Colonic mucosa (tissue), 4 donors: ENCODE measurements at regions not wholly inside any gene's neighbourhood (a gene's known extent, or its start where the extent isn't known, plus 50 kb on each side); places are given as distances from the start of the nearest gene placed in this dataset.

Source experiments
- DNase-seq: peaks from one replicate; pipeline ENCODE4 v3.0.0-alpha.2; 2020
- H3K27ac ChIP-seq: fragments of 200-600 bp; one replicate; pipeline ENCODE4 v1.8.0; 2021
- H3K27me3 ChIP-seq: fragments of 200-600 bp; one replicate; pipeline ENCODE4 v1.8.0; 2021
- H3K36me3 ChIP-seq: fragments of 200-600 bp; one replicate; pipeline ENCODE4 v1.8.0; 2021
- H3K4me1 ChIP-seq: fragments of 200-600 bp; one replicate; pipeline ENCODE4 v1.8.0; 2021; ENCODE audit warnings: mild to moderate bottlenecking
- H3K4me3 ChIP-seq: fragments of 200-600 bp; one replicate; pipeline ENCODE4 v1.8.0; 2021
- H3K9ac ChIP-seq, 2 donors: one replicate each; pipeline ENCODE4 v1.7.0; 2013; ENCODE audit warnings: control low read depth in 2 of 2, low read depth in 2 of 2, low read length in 2 of 2
- H3K9me3 ChIP-seq: fragments of 200-600 bp; one replicate; pipeline ENCODE4 v1.8.0; 2021
- CTCF ChIP-seq: fragments of 200-600 bp; IDR thresholded peaks from one replicate; pipeline ENCODE4 v1.8.0; 2022; ENCODE audit warnings: antibody characterized with exemption, mild to moderate bottlenecking
- intact Hi-C: fragments of 100-400 bp; cut with DNase I; formaldehyde crosslinking; loops from one replicate; pipeline ENCODE4 v1.14.1; 2022
- donor health status: healthy.
- donor health status: DM: no; HTN: no; CAD: no.
- donor health status: DM: no; HTN: no; CAD: no.

DNA sequence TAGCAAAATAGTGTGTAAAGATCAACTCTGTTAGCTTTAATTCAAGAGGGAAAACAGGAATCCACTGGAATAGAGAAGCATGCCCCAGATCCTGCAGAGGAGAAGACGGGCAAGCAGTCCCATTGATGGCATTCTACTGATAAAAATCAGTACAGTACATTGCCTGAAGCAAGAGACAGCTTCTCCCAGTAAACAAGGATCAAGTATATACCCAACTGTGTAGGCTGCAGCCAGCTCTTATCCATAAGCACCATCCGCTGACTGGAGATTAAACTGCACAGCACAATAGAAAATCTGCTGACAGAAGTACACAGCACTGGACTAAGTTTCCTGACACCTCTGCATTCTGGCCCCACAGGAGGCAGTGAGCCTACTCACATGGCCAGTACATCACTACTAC, 110.1 kb downstream of the COX18 start:
- intact Hi-C loops, result no loop called here
- H3K9me3 ChIP-seq, result no peaks in the 10 kb centered on the region

GRCh38 chr4:72954811-72955210, 114.7 kb downstream of the COX18 start:
- no peak overlapping the region for H3K27ac ChIP-seq
- no peak for DNase-seq
- intact Hi-C loops, result no loop called here
- no peaks in the 10 kb centered on the region for H3K4me1 ChIP-seq
- H3K27me3 ChIP-seq, result no peaks in the 10 kb centered on the region
- TF ChIP-seq CTCF, result no peak
- no peaks in the 10 kb centered on the region for H3K36me3 ChIP-seq
- H3K4me3 ChIP-seq, result no peak overlapping the region
- no peak overlapping the region for H3K9ac ChIP-seq
- no peaks in the 10 kb centered on the region for H3K9me3 ChIP-seq

More for the DNA sequence above, 110.1 kb downstream of the COX18 start:
- H3K9ac ChIP-seq, result no peak overlapping the region
- TF ChIP-seq CTCF, result no peak
- H3K36me3 ChIP-seq, result no peaks in the 10 kb centered on the region
- H3K4me3 ChIP-seq, result no peak overlapping the region
- DNase-seq, result no peak
- no peaks in the 10 kb centered on the region for H3K27me3 ChIP-seq
- no peaks in the 10 kb centered on the region for H3K4me1 ChIP-seq
- H3K27ac ChIP-seq, result no peak overlapping the region

DNA sequence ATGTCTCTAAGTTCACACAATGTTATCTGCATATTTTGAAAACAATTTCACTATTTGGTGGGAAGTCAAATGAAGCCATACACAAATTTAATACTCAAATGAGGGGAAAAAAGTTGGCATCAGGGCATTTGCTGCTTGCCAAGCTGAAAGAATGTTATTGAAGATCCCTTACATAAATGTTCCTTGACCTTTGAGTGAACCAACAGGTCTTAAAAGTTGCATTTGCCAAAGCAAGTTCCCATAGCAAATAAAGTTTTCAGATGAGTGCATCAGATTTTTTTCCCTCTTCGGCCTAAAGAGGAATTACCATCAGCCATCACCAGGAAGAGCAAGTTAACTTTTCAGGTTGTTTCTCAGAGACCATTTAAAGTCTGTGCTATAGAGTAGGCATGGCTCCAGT, 115.9 kb downstream of the COX18 start:
- Histone ChIP-seq H3K9ac (no peak overlapping the region), H3K4me3 (no peak overlapping the region), H3K36me3 (no peaks in the 10 kb centered on the region), H3K4me1 (no peaks in the 10 kb centered on the region), H3K9me3 (no peaks in the 10 kb centered on the region), H3K27me3 (no peaks in the 10 kb centered on the region), H3K27ac (no peak overlapping the region)
- no peak for DNase-seq
- no peak for TF ChIP-seq CTCF
- intact Hi-C loops, result no loop called here

- Histone ChIP-seq H3K27ac (no peak overlapping the region), H3K36me3 (no peaks in the 10 kb centered on the region)
- no peak for TF ChIP-seq CTCF
These were observed 117.9 kb downstream of the COX18 start for GRCh38 chr4:72951628-72952027.

DNA sequence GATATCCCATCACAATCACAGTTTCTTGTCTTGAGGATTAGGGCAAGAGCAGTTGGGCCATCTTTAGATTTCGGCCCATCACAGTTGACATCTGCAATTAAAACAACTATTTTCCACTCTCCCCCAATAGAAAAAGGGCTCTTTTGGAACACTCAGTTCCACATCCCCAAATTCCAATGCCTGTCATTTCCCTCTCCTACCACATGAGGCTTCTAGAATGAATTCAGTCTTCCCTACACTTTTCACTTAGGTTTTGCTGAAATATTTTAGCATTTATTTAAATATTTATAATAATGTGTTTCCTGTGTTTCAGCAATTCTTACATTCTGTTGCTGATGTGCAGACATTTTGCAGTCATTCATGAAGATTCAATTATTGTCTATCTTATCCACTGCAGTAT, 118.4 kb downstream of the COX18 start:
- Histone ChIP-seq H3K4me3 (no peak overlapping the region), H3K36me3 (no peaks in the 10 kb centered on the region), H3K4me1 (no peaks in the 10 kb centered on the region), H3K9me3 (no peaks in the 10 kb centered on the region), H3K27ac (no peak overlapping the region), H3K9ac (no peak overlapping the region), H3K27me3 (no peaks in the 10 kb centered on the region)
- DNase-seq, result no peak
- no peak for TF ChIP-seq CTCF
- intact Hi-C loops, result no loop called here

More at GRCh38 chr4:72951628-72952027, 117.9 kb downstream of the COX18 start:
- intact Hi-C loops, result no loop called here
- DNase-seq, result no peak
- Histone ChIP-seq H3K4me1 (no peaks in the 10 kb centered on the region), H3K4me3 (no peak overlapping the region), H3K9me3 (no peaks in the 10 kb centered on the region), H3K9ac (no peak overlapping the region), H3K27me3 (no peaks in the 10 kb centered on the region)

DNA sequence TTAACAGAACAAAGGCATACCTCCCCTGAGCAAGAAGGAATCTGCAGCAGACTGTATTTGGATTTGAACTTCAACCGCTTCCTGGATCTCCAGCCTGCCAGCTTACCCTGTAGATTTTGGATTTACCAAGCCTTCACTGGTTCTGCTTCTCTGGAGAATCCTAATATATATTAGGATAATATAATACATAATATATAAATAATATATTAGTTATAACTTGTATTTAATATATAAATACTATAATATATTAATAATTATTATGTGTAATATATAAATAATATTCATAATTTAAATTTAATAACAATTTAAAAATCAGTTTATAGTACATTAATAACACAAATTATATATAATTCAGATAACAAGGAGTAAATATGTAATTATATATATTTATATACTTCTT, 121.4 kb downstream of the COX18 start:
- no peak for TF ChIP-seq CTCF
- intact Hi-C loops, result no loop called here
- no peak overlapping the region for H3K9ac ChIP-seq
- no peaks in the 10 kb centered on the region for H3K9me3 ChIP-seq
- H3K27me3 ChIP-seq, result no peaks in the 10 kb centered on the region
- DNase-seq, result no peak
- no peaks in the 10 kb centered on the region for H3K36me3 ChIP-seq
- H3K4me3 ChIP-seq, result no peak overlapping the region
- no peak overlapping the region for H3K27ac ChIP-seq
- no peaks in the 10 kb centered on the region for H3K4me1 ChIP-seq
